Adrenal gland (tissue), 9 donors: ENCODE measurements at regions not wholly inside any gene's neighbourhood (a gene's known extent, or its start where the extent isn't known, plus 50 kb on each side); places are given as distances from the start of the nearest gene placed in this dataset.

Experiments used
- DNase-seq, 7 donors: peaks; one replicate each; pipeline ENCODE4 v3.0.0-alpha.2; 2019 to 2020
- H3K27ac ChIP-seq, 5 donors: fragments of 200-600 bp; sonication (generic) in 4 of 5; 1 replicate in 3 of 5; 2 replicates in 2 of 5; pipeline versions ENCODE4 v1.5.1 to v1.8.0; 2016 to 2020; ENCODE audit warnings: mild to moderate bottlenecking in 1 of 5
- H3K27me3 ChIP-seq: fragments of 200-600 bp; 2 replicates; pipeline ENCODE4 v1.8.0; 2021
- H3K36me3 ChIP-seq, 2 donors: fragments of 200-600 bp; replicated peaks in 1 of 2; 1 replicate in 1 of 2; 2 replicates in 1 of 2; pipeline versions ENCODE4 v1.5.1 to v1.8.0; 2018 to 2022
- H3K4me1 ChIP-seq, 2 donors: fragments of 200-600 bp; replicated peaks in 1 of 2; 1 replicate in 1 of 2; 2 replicates in 1 of 2; pipeline versions ENCODE4 v1.5.1 to v1.8.0; 2018 to 2021
- H3K4me3 ChIP-seq, 4 donors: fragments of 200-600 bp; sonication (generic) in 3 of 4; one replicate each; pipeline ENCODE4 v1.5.1; 2016 to 2018
- H3K9me3 ChIP-seq, 3 donors: fragments of 200-600 bp; sonication (generic) in 1 of 3; replicated peaks in 1 of 3; 1 replicate in 2 of 3; 2 replicates in 1 of 3; pipeline versions ENCODE4 v1.5.1 to v1.8.0; 2016 to 2021
- CTCF ChIP-seq, 6 experiments: fragments of 450-650 bp in 4 of 6; fragments of 200-600 bp in 2 of 6; sonication (generic) in 1 of 6; IDR thresholded peaks; 1 replicate in 5 of 6; 2 replicates in 1 of 6; pipeline versions ENCODE4 v1.5.1 to v1.8.0; 2016 to 2021; ENCODE audit warnings: antibody characterized with exemption in 6 of 6, mild to moderate bottlenecking in 2 of 6, moderate library complexity in 1 of 6
- POLR2A ChIP-seq, 2 donors: fragments of 450-650 bp; IDR thresholded peaks; one replicate each; pipeline ENCODE4 v1.6.1; 2017; ENCODE audit warnings: antibody characterized with exemption in 2 of 2, mild to moderate bottlenecking in 2 of 2, moderate library complexity in 1 of 2
- WGBS, 4 donors: extraction: QIAGEN DNeasy Blood & Tissue Kit in 2 of 4; methylation state at CpG; one replicate each; pipeline versions ENCODE4 v1.1.5 to v1.1.7; 2013 to 2017; 5-methylcytosine and 5-hydroxymethylcytosine counted together
- intact Hi-C, 2 donors: fragments of 100-400 bp; cut with DNase I; formaldehyde crosslinking; loops; one replicate each; pipeline versions ENCODE4 v1.14.1 to v1.15.0; 2022 to 2023
- donor health status: healthy with polysubstance abuse.
- donor health status: Bipolar disorder and iron deficiency.
- donor health status: DM: yes; HTN: yes; CAD: no.
- donor health status: DM: no; HTN: no; CAD: no.
- donor health status: DM: no; HTN: no; CAD: no.

- H3K27me3 ChIP-seq, result no peaks in the 10 kb centered on the region
- no peak overlapping the region for H3K4me3 ChIP-seq
- TF ChIP-seq CTCF (IDR thresholded peaks at IDR 0.05) (no peak), POLR2A (IDR thresholded peaks at IDR 0.05) (no peak)
- 87 to 100% (median 90%) methylated on average over 1 of the region's 1 CpG for WGBS, 4 donors
- no peaks in the 10 kb centered on the region for H3K36me3 ChIP-seq
- no peaks in the 10 kb centered on the region for H3K9me3 ChIP-seq
- no peak overlapping the region for H3K27ac ChIP-seq
- no peaks in the 10 kb centered on the region for H3K4me1 ChIP-seq
- intact Hi-C loops, result no loop called here
- no peak for DNase-seq
Observed at GRCh38 chr16:65468133-65468532, 346.3 kb upstream of the CDH11 start.

GRCh38 chr16:65463652-65464260 lies 341.9 kb upstream of the CDH11 start:
- no peak overlapping the region for H3K4me3 ChIP-seq
- H3K27ac ChIP-seq, result no peak overlapping the region
- no peaks in the 10 kb centered on the region for H3K36me3 ChIP-seq
- H3K27me3 ChIP-seq, result no peaks in the 10 kb centered on the region
- no peak for TF ChIP-seq CTCF (IDR thresholded peaks at IDR 0.05)
- TF ChIP-seq POLR2A (IDR thresholded peaks at IDR 0.05), result no peak
- whole genome bisulfite sequencing, 4 donors, result 79 to 83% (median 82%) methylated on average over 3 of the region's 3 CpGs
- H3K4me1 ChIP-seq, result no peaks in the 10 kb centered on the region
- DNase-seq, result no peak
- intact Hi-C loops, result no loop called here
- H3K9me3 ChIP-seq, result no peaks in the 10 kb centered on the region

GRCh38 chr16:65457084-65457483 lies 335.2 kb upstream of the CDH11 start:
- no peaks in the 10 kb centered on the region for H3K27me3 ChIP-seq
- H3K27ac ChIP-seq, result no peak overlapping the region
- intact Hi-C loops, result no loop called here
- WGBS, 4 donors, result 62 to 97% (median 77%) methylated on average over 2 of the region's 2 CpGs
- no peaks in the 10 kb centered on the region for H3K4me1 ChIP-seq
- no peaks in the 10 kb centered on the region for H3K9me3 ChIP-seq
- no peak overlapping the region for H3K4me3 ChIP-seq
- H3K36me3 ChIP-seq, result no peaks in the 10 kb centered on the region
- TF ChIP-seq POLR2A (IDR thresholded peaks at IDR 0.05) (no peak), CTCF (IDR thresholded peaks at IDR 0.05) (no peak)
- no peak for DNase-seq

- Histone ChIP-seq H3K27me3 (no peaks in the 10 kb centered on the region), H3K4me3 (no peak overlapping the region), H3K9me3 (no peaks in the 10 kb centered on the region), H3K36me3 (no peaks in the 10 kb centered on the region), H3K27ac (no peak overlapping the region), H3K4me1 (no peaks in the 10 kb centered on the region)
- intact Hi-C loops, result no loop called here
- no peak for DNase-seq
- WGBS, 4 donors, result 93 to 98% (median 96%) methylated on average over 4 of the region's 4 CpGs
- TF ChIP-seq POLR2A (IDR thresholded peaks at IDR 0.05) (no peak), CTCF (IDR thresholded peaks at IDR 0.05) (no peak)
Observed at GRCh38 chr16:65455761-65456160, 333.9 kb upstream of the CDH11 start.
